GM21367 (cell line): ENCODE measurements at regions not wholly inside any gene's neighbourhood (a gene's known extent, or its start where the extent isn't known, plus 50 kb on each side); places are given as distances from the start of the nearest gene placed in this dataset.
"Not testable (repeated sequence)": the region's sequence is repeated elsewhere in the genome, so short reads cannot be mapped to it uniquely, and the experiment has no call there.

Experiments used
- ATAC-seq: cut with Tn5 transposase; IDR thresholded peaks from one replicate; pipeline ENCODE4 v1.9.1; 2021; ENCODE audit not compliant: unreplicated experiment

DNA sequence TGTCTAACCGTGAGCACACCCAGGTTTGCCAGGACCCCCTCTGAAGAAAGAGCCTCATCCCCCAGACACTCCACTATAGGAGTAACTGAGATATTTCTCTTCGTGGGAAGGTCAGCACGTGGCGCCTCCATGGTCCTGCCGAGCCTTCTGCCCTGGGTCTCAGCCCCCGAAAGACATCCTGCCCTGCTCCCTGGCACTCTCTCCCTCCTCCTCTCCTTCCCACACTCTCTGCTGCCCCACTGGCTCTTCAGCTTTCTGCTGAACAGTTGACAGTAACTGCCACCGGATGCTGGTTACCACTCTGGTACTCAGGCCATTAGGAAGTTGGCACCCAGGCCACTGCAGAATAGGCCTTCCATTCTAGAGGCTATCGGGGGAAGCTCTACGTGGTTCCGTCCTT is 185.2 kb downstream of the UACA start:
- ATAC-seq = no peak

DNA sequence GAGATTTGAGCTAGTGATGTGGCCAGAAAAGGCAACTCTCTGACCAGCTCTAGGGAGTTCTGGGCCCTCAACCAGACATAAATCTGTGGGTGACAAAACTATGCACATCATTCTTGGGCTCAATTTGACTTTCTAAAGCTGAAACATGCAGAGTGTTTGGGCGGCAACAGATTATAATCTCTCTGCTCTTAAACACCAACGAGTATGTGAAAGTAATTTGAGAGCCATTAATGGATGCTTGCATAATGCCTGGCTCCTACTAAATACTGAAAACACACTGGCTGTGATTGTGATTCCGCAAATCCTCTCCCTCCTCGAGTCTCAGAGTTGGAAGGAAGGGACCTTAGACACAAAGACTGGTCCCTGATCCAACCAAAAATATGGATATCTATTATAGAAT is 186.7 kb downstream of the UACA start:
- no peak for ATAC-seq

- no peak for ATAC-seq
Measured at GRCh38 chr15:70576276-70576675, 187.1 kb downstream of the UACA start.

DNA sequence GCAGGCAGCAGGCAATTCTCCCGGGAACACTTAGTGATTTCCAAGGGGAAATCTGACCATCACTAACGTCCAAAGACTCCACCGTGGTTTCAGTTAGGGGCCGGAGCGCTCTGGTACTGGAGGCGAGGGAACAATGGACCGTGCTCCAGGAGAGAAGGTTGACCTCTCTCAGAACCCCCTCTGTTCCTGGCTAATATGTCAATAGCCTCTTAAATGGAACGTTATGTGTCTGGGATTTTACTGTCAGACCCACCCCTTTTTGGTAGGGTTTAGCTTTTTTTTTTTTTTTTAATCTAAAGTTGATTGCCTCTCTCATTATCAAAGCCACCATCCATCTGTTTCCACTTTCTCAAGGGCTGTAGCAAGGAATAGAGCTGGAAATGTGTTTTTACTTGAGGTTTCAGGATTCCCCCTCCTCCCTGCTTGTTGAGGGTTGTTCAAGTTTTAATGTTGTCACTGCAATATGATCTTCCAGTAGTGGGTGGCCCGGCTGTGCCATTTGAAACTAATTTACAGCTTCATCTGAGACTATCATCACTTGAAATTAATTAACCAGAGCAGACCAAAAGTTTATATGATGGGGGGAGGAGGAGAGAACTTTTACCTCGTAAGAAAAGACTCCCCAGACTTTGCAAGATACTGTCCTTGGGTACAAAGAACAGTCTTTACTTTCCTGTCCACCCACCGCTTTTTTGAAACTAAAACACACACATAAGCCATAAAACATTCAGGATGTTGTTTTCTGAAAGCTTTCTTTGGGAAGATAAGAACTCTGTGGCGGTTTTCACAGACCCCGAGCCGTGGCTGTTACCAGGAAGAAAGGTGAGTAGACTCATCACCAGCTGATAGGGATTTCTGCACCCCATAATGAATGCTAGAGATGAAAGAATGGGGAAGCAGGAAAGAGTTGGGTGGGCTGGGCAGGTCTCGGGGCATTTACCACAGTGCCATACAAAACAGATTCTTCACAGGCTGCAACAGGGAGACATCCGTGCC is 187.8 kb downstream of the UACA start:
- ATAC-seq = no peak

DNA sequence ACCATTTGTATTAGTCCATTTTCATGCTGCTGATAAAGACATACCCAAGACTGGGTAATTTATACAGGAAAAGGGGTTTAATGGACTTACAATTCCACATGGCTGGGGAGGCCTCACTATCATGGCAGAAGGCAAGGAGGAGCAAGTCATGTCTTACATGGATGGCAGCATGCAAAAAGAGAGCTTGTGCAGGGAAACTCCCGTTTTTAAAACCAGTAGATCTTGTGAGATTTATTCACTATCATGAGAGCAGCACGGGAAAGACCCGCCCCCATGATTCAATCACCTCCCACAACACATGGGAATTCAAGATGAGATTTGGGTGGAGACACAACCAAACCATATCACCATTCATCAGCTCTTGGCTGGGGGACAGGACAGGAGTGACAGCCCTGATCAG is 189.0 kb downstream of the UACA start:
- ATAC-seq = not testable (repeated sequence)

DNA sequence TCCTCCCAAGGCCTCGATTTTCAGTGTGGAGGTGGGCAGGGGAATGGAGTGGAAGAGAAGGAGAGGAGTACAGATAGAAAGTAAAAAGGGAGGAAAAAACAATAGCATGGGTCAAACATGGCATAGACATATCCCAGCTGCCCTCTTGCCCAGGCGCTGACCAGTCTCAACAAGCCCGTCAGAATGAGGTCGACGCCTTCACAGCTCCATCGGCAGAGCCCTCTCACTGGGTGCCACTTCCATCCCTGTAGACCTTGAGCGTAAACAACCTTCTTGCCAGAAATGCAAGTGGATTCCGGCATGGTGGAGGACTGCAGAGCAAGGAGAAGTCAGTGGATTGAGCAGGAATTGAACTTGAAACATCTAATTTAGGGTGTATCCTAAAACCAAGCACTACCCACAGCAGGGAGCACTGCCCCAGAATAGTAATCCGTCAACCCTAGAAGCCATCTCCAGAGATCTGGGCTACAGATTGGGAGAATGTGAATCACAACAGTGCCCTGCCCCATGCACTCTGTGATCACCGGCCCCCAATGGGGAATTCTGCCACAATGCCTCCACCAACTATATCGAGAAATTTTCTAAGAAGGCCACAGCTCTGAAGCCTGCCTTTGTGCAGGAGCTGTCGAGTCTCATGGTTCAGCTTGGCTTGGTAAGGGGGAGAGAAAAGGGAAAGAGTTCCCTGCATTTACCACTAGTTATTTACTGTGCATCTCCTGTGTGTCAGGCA is 190.1 kb downstream of the UACA start:
- no peak for ATAC-seq

DNA sequence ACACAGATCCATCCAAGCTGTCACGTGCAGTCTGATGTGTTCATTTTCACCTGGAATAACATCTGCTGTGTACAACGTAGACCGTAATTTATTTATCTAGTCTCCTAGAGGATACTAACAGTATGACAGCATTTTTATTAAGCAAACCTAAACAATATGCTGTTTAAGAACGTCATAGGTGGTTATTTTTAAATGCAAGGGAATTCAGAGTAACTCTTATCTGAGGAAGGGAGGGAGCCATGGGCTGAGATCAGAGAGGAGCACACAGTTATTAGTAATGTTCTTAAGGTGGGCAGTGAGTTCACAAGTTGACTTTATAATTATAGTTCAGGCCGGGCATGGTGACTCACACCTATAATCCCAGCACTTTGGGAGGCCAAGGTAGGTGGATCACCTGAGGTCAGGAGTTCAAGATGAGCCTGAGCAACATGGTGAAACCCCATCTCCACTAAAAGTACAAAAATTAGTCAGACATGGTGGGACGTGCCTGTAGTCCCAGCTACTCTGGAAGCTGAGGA is 193.6 kb downstream of the UACA start:
- ATAC-seq = no peak

- no peak for ATAC-seq
Measured at GRCh38 chr15:70569091-70569713, 194.2 kb downstream of the UACA start.

GRCh38 chr15:70566989-70567388 is 196.4 kb downstream of the UACA start:
- ATAC-seq = no peak

GRCh38 chr15:70566047-70566835 is 197.1 kb downstream of the UACA start:
- no peak for ATAC-seq

DNA sequence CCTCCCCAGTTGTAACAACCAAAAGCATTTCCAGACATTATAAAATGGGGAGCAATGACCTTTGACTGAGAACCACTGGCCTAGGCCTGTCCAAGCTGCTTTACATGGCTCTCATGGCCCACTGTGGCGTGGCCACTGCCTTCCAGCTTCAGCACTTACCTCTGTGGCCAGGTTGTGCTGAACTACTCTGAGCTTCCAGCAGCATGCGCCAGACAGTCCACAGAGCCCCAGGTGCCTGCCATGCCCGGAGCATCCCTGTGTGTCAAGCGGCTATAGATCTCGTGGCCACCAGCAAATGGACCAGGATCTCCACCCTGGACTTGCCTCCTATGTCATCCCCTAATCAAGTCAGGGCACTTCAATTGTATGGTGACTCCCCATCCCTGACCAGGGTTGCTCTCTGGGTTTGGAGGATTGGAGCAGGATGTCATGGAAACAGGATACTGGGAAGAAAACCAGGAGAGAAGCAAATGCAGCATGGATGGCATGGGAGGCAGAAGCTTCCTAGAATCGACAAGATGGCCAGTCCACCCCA is 199.7 kb downstream of the UACA start:
- no peak for ATAC-seq

- no peak for ATAC-seq
Measured at GRCh38 chr15:70562906-70563305, 200.5 kb downstream of the UACA start.

GRCh38 chr15:70561885-70562284 is 201.5 kb downstream of the UACA start:
- no peak for ATAC-seq

DNA sequence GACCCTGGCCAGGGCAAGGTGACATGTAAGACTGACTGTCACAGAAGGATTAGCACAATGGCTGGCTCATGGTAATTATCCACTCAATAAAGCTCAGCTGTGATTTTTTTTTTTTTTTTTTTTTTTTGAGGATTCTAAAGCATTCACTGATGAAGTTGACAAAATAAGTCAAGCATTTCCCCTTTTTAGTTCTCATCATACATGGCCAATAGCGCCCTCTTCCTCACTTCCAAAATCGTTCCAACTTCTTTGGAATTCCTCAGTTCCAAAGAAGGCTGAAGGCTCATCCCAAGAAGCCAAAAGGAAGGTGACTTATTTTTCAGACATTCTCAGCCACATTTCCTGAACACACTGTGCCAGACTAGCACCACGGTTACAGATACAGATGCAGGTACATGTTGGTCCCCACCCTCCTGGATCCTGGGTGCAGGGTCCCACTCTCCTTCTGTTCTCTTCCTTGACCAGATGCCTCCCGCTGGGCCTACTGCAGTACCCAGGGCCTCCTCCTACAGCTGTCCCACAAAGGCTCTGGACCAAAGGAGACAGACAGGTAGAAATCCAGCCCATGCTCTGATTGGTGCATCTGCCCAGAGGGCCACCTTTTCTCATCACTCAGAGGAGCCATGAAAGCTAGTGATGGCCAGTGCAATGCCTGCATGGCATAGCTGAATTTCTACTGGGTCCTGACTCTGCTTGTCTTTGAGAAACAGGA is 202.6 kb downstream of the UACA start:
- no peak for ATAC-seq

- ATAC-seq = no peak
Measured at GRCh38 chr15:70559265-70560239, 203.8 kb downstream of the UACA start.

DNA sequence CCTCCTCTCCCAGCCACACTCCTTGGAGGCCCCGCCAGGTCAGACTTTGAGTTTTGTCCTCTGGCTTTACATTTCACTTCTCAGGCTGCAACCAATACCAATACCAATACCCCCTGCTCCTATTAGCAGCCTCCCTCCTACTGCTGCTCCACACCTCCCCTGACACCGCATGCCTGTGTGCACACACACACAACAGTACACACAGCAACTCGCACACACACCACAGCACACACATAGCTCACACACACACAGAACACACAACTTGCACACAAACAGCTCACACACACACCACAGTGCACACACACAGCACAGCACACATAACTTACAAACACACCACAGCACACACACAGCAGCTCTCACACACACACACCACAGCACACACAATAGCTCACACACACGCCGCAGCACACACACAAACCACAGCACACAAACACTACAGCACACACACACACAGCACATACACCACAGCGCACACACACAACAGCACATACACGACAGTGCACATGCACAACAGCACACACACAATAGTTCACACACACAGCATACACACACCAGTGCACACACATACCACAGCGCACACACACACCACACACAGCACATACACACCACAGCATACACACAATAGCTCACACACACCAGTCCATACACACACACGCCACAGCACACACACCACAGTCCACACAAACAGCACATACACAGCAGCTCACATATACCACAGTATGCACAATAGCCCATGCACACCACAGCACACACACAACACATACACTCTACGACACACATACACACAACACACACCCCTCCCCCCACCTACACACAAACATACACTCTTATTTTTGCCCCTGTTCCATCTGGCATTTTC is 204.7 kb downstream of the UACA start:
- no peak for ATAC-seq

- no peak for ATAC-seq
Measured at GRCh38 chr15:70557521-70558258, 205.7 kb downstream of the UACA start.
